ENCODE measurements at regions not wholly inside any gene's neighbourhood (a gene's known extent, or its start where the extent isn't known, plus 50 kb on each side); places are given as distances from the start of the nearest gene placed in this dataset.

DNA sequence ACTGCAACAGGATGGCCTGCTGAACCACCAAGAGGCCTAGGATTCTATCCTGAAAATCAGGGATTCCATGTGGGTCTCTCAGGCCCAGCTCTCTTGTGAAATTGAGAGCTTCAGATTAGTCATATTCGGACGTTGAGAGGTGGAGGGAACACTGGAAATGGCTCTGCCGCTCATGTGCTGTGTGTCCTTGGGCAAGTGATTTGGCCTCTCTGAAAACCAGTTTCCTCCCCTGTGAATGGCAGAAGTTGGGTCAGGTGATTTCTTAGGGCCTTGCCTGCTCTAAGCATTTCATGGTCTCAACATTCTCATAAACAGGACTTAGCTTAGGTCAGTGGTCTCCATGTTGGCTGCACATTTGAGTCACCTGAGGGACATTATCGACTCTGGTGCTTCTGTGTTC lies 470.1 kb downstream of the PREX1 start:
- TF ChIP-seq PAX8 (IDR thresholded peaks at IDR 0.05): no peak
- TF ChIP-seq, protein P1, sequence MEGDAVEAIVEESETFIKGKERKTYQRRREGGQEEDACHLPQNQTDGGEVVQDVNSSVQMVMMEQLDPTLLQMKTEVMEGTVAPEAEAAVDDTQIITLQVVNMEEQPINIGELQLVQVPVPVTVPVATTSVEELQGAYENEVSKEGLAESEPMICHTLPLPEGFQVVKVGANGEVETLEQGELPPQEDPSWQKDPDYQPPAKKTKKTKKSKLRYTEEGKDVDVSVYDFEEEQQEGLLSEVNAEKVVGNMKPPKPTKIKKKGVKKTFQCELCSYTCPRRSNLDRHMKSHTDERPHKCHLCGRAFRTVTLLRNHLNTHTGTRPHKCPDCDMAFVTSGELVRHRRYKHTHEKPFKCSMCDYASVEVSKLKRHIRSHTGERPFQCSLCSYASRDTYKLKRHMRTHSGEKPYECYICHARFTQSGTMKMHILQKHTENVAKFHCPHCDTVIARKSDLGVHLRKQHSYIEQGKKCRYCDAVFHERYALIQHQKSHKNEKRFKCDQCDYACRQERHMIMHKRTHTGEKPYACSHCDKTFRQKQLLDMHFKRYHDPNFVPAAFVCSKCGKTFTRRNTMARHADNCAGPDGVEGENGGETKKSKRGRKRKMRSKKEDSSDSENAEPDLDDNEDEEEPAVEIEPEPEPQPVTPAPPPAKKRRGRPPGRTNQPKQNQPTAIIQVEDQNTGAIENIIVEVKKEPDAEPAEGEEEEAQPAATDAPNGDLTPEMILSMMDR (IDR thresholded peaks at IDR 0.05 in 2 of 3, conservative IDR thresholded peaks at IDR 0.05 in 1 of 3; ENCODE audit: control insufficient read depth in 2 of 3, extremely low read depth in 1 of 3, insufficient read depth in 1 of 3, low read depth in 3 of 3, low read length in 3 of 3): no peak
- TF ChIP-seq, protein P2, sequence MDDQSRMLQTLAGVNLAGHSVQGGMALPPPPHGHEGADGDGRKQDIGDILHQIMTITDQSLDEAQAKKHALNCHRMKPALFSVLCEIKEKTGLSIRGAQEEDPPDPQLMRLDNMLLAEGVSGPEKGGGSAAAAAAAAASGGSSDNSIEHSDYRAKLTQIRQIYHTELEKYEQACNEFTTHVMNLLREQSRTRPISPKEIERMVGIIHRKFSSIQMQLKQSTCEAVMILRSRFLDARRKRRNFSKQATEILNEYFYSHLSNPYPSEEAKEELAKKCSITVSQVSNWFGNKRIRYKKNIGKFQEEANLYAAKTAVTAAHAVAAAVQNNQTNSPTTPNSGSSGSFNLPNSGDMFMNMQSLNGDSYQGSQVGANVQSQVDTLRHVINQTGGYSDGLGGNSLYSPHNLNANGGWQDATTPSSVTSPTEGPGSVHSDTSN (IDR thresholded peaks at IDR 0.05; ENCODE audit: insufficient replicate concordance, low read depth, low read length): no peak
- TF ChIP-seq, protein P3, sequence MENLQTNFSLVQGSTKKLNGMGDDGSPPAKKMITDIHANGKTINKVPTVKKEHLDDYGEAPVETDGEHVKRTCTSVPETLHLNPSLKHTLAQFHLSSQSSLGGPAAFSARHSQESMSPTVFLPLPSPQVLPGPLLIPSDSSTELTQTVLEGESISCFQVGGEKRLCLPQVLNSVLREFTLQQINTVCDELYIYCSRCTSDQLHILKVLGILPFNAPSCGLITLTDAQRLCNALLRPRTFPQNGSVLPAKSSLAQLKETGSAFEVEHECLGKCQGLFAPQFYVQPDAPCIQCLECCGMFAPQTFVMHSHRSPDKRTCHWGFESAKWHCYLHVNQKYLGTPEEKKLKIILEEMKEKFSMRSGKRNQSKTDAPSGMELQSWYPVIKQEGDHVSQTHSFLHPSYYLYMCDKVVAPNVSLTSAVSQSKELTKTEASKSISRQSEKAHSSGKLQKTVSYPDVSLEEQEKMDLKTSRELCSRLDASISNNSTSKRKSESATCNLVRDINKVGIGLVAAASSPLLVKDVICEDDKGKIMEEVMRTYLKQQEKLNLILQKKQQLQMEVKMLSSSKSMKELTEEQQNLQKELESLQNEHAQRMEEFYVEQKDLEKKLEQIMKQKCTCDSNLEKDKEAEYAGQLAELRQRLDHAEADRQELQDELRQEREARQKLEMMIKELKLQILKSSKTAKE (IDR thresholded peaks at IDR 0.05; ENCODE audit: low read depth, poor library complexity, severe bottlenecking): no peak
- TF ChIP-seq RAD21 (IDR thresholded peaks at IDR 0.05; ENCODE audit: insufficient read depth, low read depth, low read length): no peak
- TF ChIP-seq POLR2A (IDR thresholded peaks at IDR 0.05; ENCODE audit: low read depth, low read length): no peak
- no peak for TF ChIP-seq EZH2 (IDR thresholded peaks at IDR 0.05; ENCODE audit: borderline replicate concordance, control insufficient read depth, low read depth, low read length)
- TF ChIP-seq FOS (IDR thresholded peaks at IDR 0.05; ENCODE audit: borderline replicate concordance, extremely low read depth, insufficient read length): no peak
- no peak for TF ChIP-seq ZNF207 (IDR thresholded peaks at IDR 0.05; ENCODE audit: borderline replicate concordance)
- TF ChIP-seq, protein P4, sequence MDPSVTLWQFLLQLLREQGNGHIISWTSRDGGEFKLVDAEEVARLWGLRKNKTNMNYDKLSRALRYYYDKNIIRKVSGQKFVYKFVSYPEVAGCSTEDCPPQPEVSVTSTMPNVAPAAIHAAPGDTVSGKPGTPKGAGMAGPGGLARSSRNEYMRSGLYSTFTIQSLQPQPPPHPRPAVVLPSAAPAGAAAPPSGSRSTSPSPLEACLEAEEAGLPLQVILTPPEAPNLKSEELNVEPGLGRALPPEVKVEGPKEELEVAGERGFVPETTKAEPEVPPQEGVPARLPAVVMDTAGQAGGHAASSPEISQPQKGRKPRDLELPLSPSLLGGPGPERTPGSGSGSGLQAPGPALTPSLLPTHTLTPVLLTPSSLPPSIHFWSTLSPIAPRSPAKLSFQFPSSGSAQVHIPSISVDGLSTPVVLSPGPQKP (IDR thresholded peaks at IDR 0.05; ENCODE audit: low read depth, low read length): no peak
- TF ChIP-seq CEBPB (IDR thresholded peaks at IDR 0.05; ENCODE audit: borderline replicate concordance in 1 of 2, low read depth in 2 of 2, low read length in 2 of 2): no peak
- TF ChIP-seq SPI1 (IDR thresholded peaks at IDR 0.05; ENCODE audit: borderline replicate concordance, insufficient read depth, low read depth, low read length): no peak
- TF ChIP-seq JUNB (IDR thresholded peaks at IDR 0.05): no peak
- TF ChIP-seq, protein P5, sequence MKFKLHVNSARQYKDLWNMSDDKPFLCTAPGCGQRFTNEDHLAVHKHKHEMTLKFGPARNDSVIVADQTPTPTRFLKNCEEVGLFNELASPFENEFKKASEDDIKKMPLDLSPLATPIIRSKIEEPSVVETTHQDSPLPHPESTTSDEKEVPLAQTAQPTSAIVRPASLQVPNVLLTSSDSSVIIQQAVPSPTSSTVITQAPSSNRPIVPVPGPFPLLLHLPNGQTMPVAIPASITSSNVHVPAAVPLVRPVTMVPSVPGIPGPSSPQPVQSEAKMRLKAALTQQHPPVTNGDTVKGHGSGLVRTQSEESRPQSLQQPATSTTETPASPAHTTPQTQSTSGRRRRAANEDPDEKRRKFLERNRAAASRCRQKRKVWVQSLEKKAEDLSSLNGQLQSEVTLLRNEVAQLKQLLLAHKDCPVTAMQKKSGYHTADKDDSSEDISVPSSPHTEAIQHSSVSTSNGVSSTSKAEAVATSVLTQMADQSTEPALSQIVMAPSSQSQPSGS (IDR thresholded peaks at IDR 0.05; ENCODE audit: low read length): no peak
